Esophagus muscularis mucosa (tissue), 4 donors: ENCODE measurements at regions not wholly inside any gene's neighbourhood (a gene's known extent, or its start where the extent isn't known, plus 50 kb on each side); places are given as distances from the start of the nearest gene placed in this dataset.

Source experiments
- DNase-seq: peaks from one replicate; pipeline ENCODE4 v3.0.0-alpha.2; 2017; ENCODE audit errors: extremely low spot score
- H3K27ac ChIP-seq, 4 donors: fragments of 200-600 bp; sonication (generic); replicated peaks in 1 of 4; 1 replicate in 3 of 4; 2 replicates in 1 of 4; pipeline ENCODE4 v1.5.1; 2016 to 2019; ENCODE audit warnings: mild to moderate bottlenecking in 1 of 4
- H3K27me3 ChIP-seq, 4 donors: fragments of 200-600 bp; sonication (generic); one replicate each; pipeline versions ENCODE4 v1.5.1 to v1.6.0; 2016 to 2019
- H3K36me3 ChIP-seq, 4 donors: fragments of 200-600 bp; sonication (generic); one replicate each; pipeline ENCODE4 v1.5.1; 2016 to 2019
- H3K4me1 ChIP-seq, 4 donors: fragments of 200-600 bp; sonication (generic); one replicate each; pipeline ENCODE4 v1.5.1; 2016 to 2019
- H3K4me3 ChIP-seq, 4 donors: fragments of 200-600 bp; sonication (generic); 1 replicate in 2 of 4; 2 replicates in 2 of 4; pipeline ENCODE4 v1.5.1; 2016 to 2019; ENCODE audit warnings: mild to moderate bottlenecking in 4 of 4, moderate library complexity in 1 of 4
- H3K9me3 ChIP-seq, 4 donors: fragments of 200-600 bp; sonication (generic); 1 replicate in 3 of 4; 2 replicates in 1 of 4; pipeline ENCODE4 v1.5.1; 2016 to 2019
- CTCF ChIP-seq, 3 experiments: fragments of 200-600 bp in 2 of 3; fragments of 450-650 bp in 1 of 3; sonication (generic) in 2 of 3; IDR thresholded peaks; one replicate each; pipeline ENCODE4 v1.5.1; 2017 to 2019; ENCODE audit warnings: antibody characterized with exemption in 3 of 3, mild to moderate bottlenecking in 2 of 3, moderate library complexity in 1 of 3
- EP300 ChIP-seq: sonication (generic); formaldehyde crosslinking; IDR thresholded peaks from one replicate; pipeline ENCODE4 v1.6.1; 2017; ENCODE audit warnings: antibody characterized with exemption
- POLR2A ChIP-seq: fragments of 450-650 bp; IDR thresholded peaks from one replicate; pipeline ENCODE4 v1.6.1; 2017; ENCODE audit warnings: antibody characterized with exemption, moderate library complexity, mild to moderate bottlenecking, low read depth
- POLR2AphosphoS5 ChIP-seq, 2 donors: sonication (generic); formaldehyde crosslinking; IDR thresholded peaks; one replicate each; pipeline ENCODE4 v1.6.1; 2017; ENCODE audit warnings: antibody characterized with exemption in 2 of 2
- WGBS: methylation state at CpG from one replicate; pipeline ENCODE4 v1.1.5; 2018; 5-methylcytosine and 5-hydroxymethylcytosine counted together
- intact Hi-C: fragments of 100-400 bp; cut with DNase I; formaldehyde crosslinking; loops from one replicate; pipeline ENCODE4 v1.15.1; 2023

GRCh38 chr18:25451077-25451658, 99.2 kb upstream of the ZNF521 start:
- no peak for TF ChIP-seq POLR2AphosphoS5 (IDR thresholded peaks at IDR 0.05)
- TF ChIP-seq POLR2A = no peak
- TF ChIP-seq EP300 = no peak
- no peak for TF ChIP-seq CTCF (IDR thresholded peaks at IDR 0.05)
- Histone ChIP-seq H3K27me3 (no peaks in the 10 kb centered on the region), H3K4me1 (no peaks in the 10 kb centered on the region), H3K9me3 (peaks cover 0 to 10% (median 7%) of the 10 kb centered on the region in 4 donors), H3K36me3 (no peaks in the 10 kb centered on the region), H3K27ac (no peak overlapping the region), H3K4me3 (no peak overlapping the region)
- intact Hi-C loops = no loop called here
- WGBS = 92% methylated on average over 5 of the region's 5 CpGs
- DNase-seq = no peak

GRCh38 chr18:25449046-25449445, 97.1 kb upstream of the ZNF521 start:
- no peak for DNase-seq
- intact Hi-C loops = no loop called here
- no peaks in the 10 kb centered on the region for H3K27me3 ChIP-seq

GRCh38 chr18:25446972-25447371, 95.0 kb upstream of the ZNF521 start:
- Histone ChIP-seq H3K4me1 (no peaks in the 10 kb centered on the region), H3K9me3 (peaks cover 0 to 10% (median 7%) of the 10 kb centered on the region in 4 donors), H3K27ac (no peak overlapping the region), H3K4me3 (no peak overlapping the region), H3K27me3 (no peaks in the 10 kb centered on the region), H3K36me3 (no peaks in the 10 kb centered on the region)
- no peak for DNase-seq
- intact Hi-C loops = no loop called here
- TF ChIP-seq CTCF (IDR thresholded peaks at IDR 0.05) (no peak), EP300 (no peak), POLR2A (no peak), POLR2AphosphoS5 (IDR thresholded peaks at IDR 0.05) (no peak)
- 59% methylated on average over 3 of the region's 3 CpGs for WGBS

More at GRCh38 chr18:25449046-25449445, 97.1 kb upstream of the ZNF521 start:
- Histone ChIP-seq H3K27ac (no peak overlapping the region), H3K4me3 (no peak overlapping the region), H3K36me3 (no peaks in the 10 kb centered on the region), H3K4me1 (no peaks in the 10 kb centered on the region), H3K9me3 (peaks cover 0 to 10% (median 7%) of the 10 kb centered on the region in 4 donors)
- TF ChIP-seq POLR2A = no peak
- no peak for TF ChIP-seq POLR2AphosphoS5 (IDR thresholded peaks at IDR 0.05)
- TF ChIP-seq EP300 = no peak
- no peak for TF ChIP-seq CTCF (IDR thresholded peaks at IDR 0.05)

- TF ChIP-seq CTCF (IDR thresholded peaks at IDR 0.05) (no peak), POLR2AphosphoS5 (IDR thresholded peaks at IDR 0.05) (no peak), EP300 (no peak), POLR2A (no peak)
- Histone ChIP-seq H3K4me1 (no peaks in the 10 kb centered on the region), H3K27ac (no peak overlapping the region), H3K27me3 (no peaks in the 10 kb centered on the region), H3K9me3 (peaks cover 0 to under 1% (median 0%) of the 10 kb centered on the region in 4 donors), H3K4me3 (no peak overlapping the region), H3K36me3 (no peaks in the 10 kb centered on the region)
- DNase-seq = no peak
- intact Hi-C loops = no loop called here
- 90% methylated on average over 5 of the region's 5 CpGs for WGBS
These were observed 93.5 kb upstream of the ZNF521 start for GRCh38 chr18:25445430-25445829.

- intact Hi-C loops = no loop called here
- TF ChIP-seq EP300 (no peak), CTCF (IDR thresholded peaks at IDR 0.05) (no peak), POLR2AphosphoS5 (IDR thresholded peaks at IDR 0.05) (no peak), POLR2A (no peak)
- no peak for DNase-seq
- H3K4me3 ChIP-seq = no peak overlapping the region
- no peaks in the 10 kb centered on the region for H3K36me3 ChIP-seq
- no peak overlapping the region for H3K27ac ChIP-seq
- no peaks in the 10 kb centered on the region for H3K9me3 ChIP-seq
- H3K4me1 ChIP-seq = no peaks in the 10 kb centered on the region
- H3K27me3 ChIP-seq = no peaks in the 10 kb centered on the region
These were observed 91.8 kb upstream of the ZNF521 start for GRCh38 chr18:25443776-25444175.
